Fibroblast of villous mesenchyme (primary cell): ENCODE measurements at regions not wholly inside any gene's neighbourhood (a gene's known extent, or its start where the extent isn't known, plus 50 kb on each side); places are given as distances from the start of the nearest gene placed in this dataset.

ENCODE experiments used
- DNase-seq: peaks from one replicate; pipeline ENCODE4 v3.0.0-alpha.2; 2010; ENCODE audit warnings: low read depth
- H3K4me3 ChIP-seq: 2 replicates; pipeline ENCODE4 v1.5.1; 2011; ENCODE audit warnings: low read depth, mild to moderate bottlenecking, low read length
- CTCF ChIP-seq: IDR thresholded peaks from 2 replicates; pipeline ENCODE4 v1.5.1; 2012; ENCODE audit warnings: low read depth, mild to moderate bottlenecking, low read length; ENCODE audit not compliant: insufficient read depth

DNA sequence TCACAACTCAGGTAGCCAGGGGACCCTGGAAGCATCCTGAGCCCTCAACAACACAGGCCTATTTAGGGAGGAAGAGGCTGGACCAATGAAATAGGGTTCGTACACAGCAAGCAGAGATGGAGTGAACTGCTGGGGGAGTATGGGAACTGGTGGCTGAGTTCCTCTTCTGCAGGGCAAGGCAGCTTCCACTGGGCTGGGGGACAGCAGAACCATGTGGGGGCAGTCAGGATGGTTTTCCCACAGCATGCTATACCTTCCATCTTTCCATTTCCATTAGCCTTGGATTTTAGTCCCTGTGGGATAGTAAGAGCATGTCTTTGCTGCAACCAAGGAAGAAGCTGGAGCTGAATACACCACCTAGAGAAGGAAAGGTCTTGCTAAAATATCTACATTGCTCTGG lies 370.6 kb downstream of the CCSER2 start:
- H3K4me3 ChIP-seq = no peak overlapping the region
- TF ChIP-seq CTCF = no peak
- DNase-seq = no peak

DNA sequence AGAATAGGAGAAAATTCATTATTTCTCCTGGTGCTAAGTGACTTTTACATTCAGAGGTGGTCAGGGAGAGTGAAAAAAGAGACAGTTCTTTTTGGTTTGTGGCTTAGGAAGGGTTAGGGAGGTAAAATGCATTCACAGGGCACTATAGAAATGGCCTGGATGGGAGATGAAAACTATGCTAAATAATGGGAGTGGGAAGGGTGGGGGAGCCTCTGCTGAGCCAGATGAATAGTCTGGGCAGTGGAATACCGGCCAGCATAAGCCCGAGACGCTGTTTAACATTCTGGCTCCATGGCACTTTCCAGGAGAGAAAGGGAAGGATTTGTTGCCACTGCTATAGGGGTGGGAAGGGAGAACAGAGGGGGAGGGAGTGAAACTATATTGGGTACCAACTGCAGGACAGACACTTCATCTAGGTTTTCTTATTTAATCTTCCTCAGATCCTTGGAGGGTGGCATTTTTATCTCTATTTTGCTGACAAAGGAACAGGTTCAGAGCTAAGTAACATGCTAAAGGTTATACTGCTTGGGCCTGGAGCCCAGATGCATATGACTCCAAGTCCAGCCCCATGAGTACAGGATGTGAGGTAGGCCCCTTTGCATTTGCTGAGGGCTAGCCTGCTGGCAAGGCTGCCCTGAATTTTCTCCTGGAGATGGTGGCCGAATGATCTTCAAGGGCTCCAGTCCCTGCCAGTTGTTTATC lies 372.4 kb downstream of the CCSER2 start:
- no peak for TF ChIP-seq CTCF
- H3K4me3 ChIP-seq = no peak overlapping the region

DNA sequence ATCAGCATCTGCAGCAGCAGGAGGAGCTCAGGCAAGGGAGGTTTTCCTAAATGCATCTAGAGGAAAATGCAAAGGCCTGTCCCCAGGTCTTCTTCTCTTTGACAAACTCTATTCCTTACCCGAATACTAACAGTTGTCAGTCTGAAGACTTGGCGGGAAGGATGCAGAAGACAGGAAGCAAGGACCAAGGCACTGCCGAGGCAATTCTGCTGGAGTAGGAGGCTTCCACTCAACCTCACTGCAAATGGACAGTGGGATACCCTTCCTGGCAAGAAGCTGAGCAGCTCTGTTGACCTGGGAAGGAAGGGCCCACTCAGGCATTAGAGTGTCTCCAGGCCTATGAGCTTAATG lies 373.0 kb downstream of the CCSER2 start:
- H3K4me3 ChIP-seq = no peak overlapping the region
- DNase-seq = no peak
- TF ChIP-seq CTCF = no peak

More for the DNA sequence above, 372.4 kb downstream of the CCSER2 start:
- DNase-seq = no peak

DNA sequence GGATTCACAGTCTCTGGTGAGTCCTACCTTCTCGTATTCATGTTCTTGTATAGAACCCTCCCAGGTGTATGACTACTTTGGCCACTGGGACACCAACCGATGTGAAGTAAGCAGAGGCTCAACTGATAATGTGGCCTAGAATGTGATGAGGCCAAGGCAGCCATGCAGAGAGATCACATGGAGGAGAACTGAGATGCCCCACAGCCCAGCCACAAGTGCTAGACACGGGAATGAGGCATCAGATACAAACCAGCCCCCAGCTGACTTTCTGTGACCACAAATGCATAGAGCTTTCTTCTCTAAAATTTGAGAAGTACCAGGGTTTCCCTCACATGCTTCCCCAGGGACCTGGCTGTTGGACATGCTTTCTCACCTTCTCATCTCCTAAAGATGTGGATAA lies 375.7 kb downstream of the CCSER2 start:
- no peak for TF ChIP-seq CTCF
- DNase-seq = no peak
- no peak overlapping the region for H3K4me3 ChIP-seq

DNA sequence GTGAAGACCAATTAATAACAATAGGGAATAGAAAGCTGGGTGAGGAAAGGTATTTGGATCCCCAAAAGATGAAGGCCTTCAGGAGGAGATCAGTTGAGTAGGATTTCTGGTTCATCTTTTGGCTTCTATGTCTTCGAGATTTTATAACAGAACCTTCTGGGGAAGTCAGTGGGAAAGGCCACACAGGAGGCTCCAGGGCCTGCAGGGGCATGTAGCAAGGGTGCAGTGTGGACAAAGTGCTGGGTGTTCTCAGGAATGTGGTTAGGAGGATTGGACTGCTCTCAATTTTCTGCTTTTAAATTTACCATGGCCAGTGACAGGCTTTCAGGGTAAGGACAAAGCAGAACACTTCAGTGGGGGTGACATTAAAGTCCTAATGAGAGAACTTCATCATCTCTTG lies 378.0 kb downstream of the CCSER2 start:
- no peak for DNase-seq
- no peak for TF ChIP-seq CTCF
- H3K4me3 ChIP-seq = no peak overlapping the region

GRCh38 chr10:84706875-84707274 lies 378.5 kb downstream of the CCSER2 start:
- no peak overlapping the region for H3K4me3 ChIP-seq
- no peak for TF ChIP-seq CTCF
- DNase-seq = no peak

- no peak overlapping the region for H3K4me3 ChIP-seq
- peak; percentile 28 for TF ChIP-seq CTCF
- DNase-seq = no peak
Measured at GRCh38 chr10:84715911-84716310, 387.5 kb downstream of the CCSER2 start.
